ENCODE measurements at regions not wholly inside any gene's neighbourhood (a gene's known extent, or its start where the extent isn't known, plus 50 kb on each side); places are given as distances from the start of the nearest gene placed in this dataset.

- DNase-seq (ENCODE audit: extremely low spot score, insufficient read length, low read depth) (no peak), FAIRE-seq (no peak)
Observed at GRCh38 chrX:40209951-40210617, 112.3 kb upstream of the BCOR start.

- FAIRE-seq (no peak), DNase-seq (ENCODE audit: extremely low spot score, insufficient read length, low read depth) (no peak)
Observed at GRCh38 chrX:40207626-40208025, 109.9 kb upstream of the BCOR start.

GRCh38 chrX:40205471-40205870, 107.7 kb upstream of the BCOR start:
- DNase-seq (ENCODE audit: extremely low spot score, insufficient read length, low read depth) (no peak), FAIRE-seq (no peak)

GRCh38 chrX:40202456-40202855, 104.7 kb upstream of the BCOR start:
- DNase-seq (ENCODE audit: extremely low spot score, insufficient read length, low read depth): no peak
- peak; percentile 83 for FAIRE-seq

GRCh38 chrX:40201329-40201885, 103.6 kb upstream of the BCOR start:
- DNase-seq (ENCODE audit: extremely low spot score, insufficient read length, low read depth) (no peak), FAIRE-seq (peak; percentile 96)

GRCh38 chrX:40199704-40200103, 101.9 kb upstream of the BCOR start:
- FAIRE-seq (no peak), DNase-seq (ENCODE audit: extremely low spot score, insufficient read length, low read depth) (no peak)

GRCh38 chrX:40197071-40197470, 99.3 kb upstream of the BCOR start:
- no peak for FAIRE-seq
- DNase-seq (ENCODE audit: extremely low spot score, insufficient read length, low read depth): no peak

GRCh38 chrX:40195368-40195767, 97.6 kb upstream of the BCOR start:
- FAIRE-seq (no peak), DNase-seq (ENCODE audit: extremely low spot score, insufficient read length, low read depth) (no peak)

GRCh38 chrX:40192196-40192595, 94.4 kb upstream of the BCOR start:
- DNase-seq (ENCODE audit: extremely low spot score, insufficient read length, low read depth): no peak
- FAIRE-seq: no peak

- no peak for FAIRE-seq
- DNase-seq (ENCODE audit: extremely low spot score, insufficient read length, low read depth): no peak
Observed at GRCh38 chrX:40189637-40190036, 91.9 kb upstream of the BCOR start.

- peak; percentile 67 for FAIRE-seq
- no peak for DNase-seq (ENCODE audit: extremely low spot score, insufficient read length, low read depth)
Observed at GRCh38 chrX:40188573-40189417, 91.0 kb upstream of the BCOR start.

GRCh38 chrX:40184968-40185367, 87.2 kb upstream of the BCOR start:
- no peak for DNase-seq (ENCODE audit: extremely low spot score, insufficient read length, low read depth)
- FAIRE-seq: no peak

- no peak for FAIRE-seq
- no peak for DNase-seq (ENCODE audit: extremely low spot score, insufficient read length, low read depth)
Observed at GRCh38 chrX:40182615-40183014, 84.9 kb upstream of the BCOR start.

- no peak for DNase-seq (ENCODE audit: extremely low spot score, insufficient read length, low read depth)
- FAIRE-seq: no peak
Observed at GRCh38 chrX:40182095-40182494, 84.3 kb upstream of the BCOR start.

- no peak for DNase-seq (ENCODE audit: extremely low spot score, insufficient read length, low read depth)
Observed at GRCh38 chrX:40179283-40179682, 81.5 kb upstream of the BCOR start.

GRCh38 chrX:40177942-40178715, 80.4 kb upstream of the BCOR start:
- FAIRE-seq: no peak

More at GRCh38 chrX:40179283-40179682, 81.5 kb upstream of the BCOR start:
- FAIRE-seq: no peak

GRCh38 chrX:40177489-40177888, 79.7 kb upstream of the BCOR start:
- DNase-seq (ENCODE audit: extremely low spot score, insufficient read length, low read depth): no peak
- FAIRE-seq: no peak

More at GRCh38 chrX:40177942-40178715, 80.4 kb upstream of the BCOR start:
- DNase-seq (ENCODE audit: extremely low spot score, insufficient read length, low read depth): no peak

GRCh38 chrX:40177117-40177430, 79.3 kb upstream of the BCOR start:
- FAIRE-seq (no peak), DNase-seq (ENCODE audit: extremely low spot score, insufficient read length, low read depth) (no peak)

GRCh38 chrX:40176351-40177116, 78.8 kb upstream of the BCOR start:
- FAIRE-seq: peak; percentile 80
- DNase-seq (ENCODE audit: extremely low spot score, insufficient read length, low read depth): no peak
